Fibroblast of lung (primary cell): ENCODE measurements at regions not wholly inside any gene's neighbourhood (a gene's known extent, or its start where the extent isn't known, plus 50 kb on each side); places are given as distances from the start of the nearest gene placed in this dataset.

Experiments
- DNase-seq, 2 donors: peaks; one replicate each; pipeline versions ENCODE4 v3.0.0 to v3.0.0-alpha.2; 2010; ENCODE audit warnings: low read depth in 2 of 2
- H2AFZ ChIP-seq: 2 replicates; pipeline ENCODE4 v1.5.1; 2012; ENCODE audit warnings: low read length, control low read depth, inconsistent platforms
- H3K27ac ChIP-seq: 2 replicates; pipeline ENCODE4 v1.5.1; 2011; ENCODE audit warnings: low read length, control low read depth; ENCODE audit not compliant: insufficient read depth
- H3K27me3 ChIP-seq: 2 replicates; pipeline ENCODE4 v1.5.1; 2011; ENCODE audit warnings: mild to moderate bottlenecking, low read length; ENCODE audit not compliant: control insufficient read depth, insufficient read depth
- H3K36me3 ChIP-seq: 2 replicates; pipeline ENCODE4 v1.5.1; 2011; ENCODE audit warnings: low read length; ENCODE audit not compliant: control insufficient read depth, insufficient read depth
- H3K4me1 ChIP-seq: 2 replicates; pipeline ENCODE4 v1.5.1; 2011; ENCODE audit warnings: low read length; ENCODE audit not compliant: control insufficient read depth, insufficient read depth; ENCODE audit errors: extremely low read depth
- H3K4me2 ChIP-seq: 2 replicates; pipeline ENCODE4 v1.5.1; 2011; ENCODE audit warnings: low read length, control low read depth; ENCODE audit not compliant: insufficient read depth; ENCODE audit errors: extremely low read depth
- H3K4me3 ChIP-seq, 4 experiments: fragments of 200-600 bp in 1 of 4; sonication (generic) in 1 of 4; replicated peaks in 1 of 4; 2 replicates each; pipeline ENCODE4 v1.5.1; 2011 to 2016; ENCODE audit warnings: low read length in 4 of 4, low read depth in 3 of 4, mild to moderate bottlenecking in 3 of 4, control low read depth in 2 of 4, inconsistent platforms in 1 of 4, mixed read lengths in 1 of 4; ENCODE audit not compliant: insufficient read depth in 1 of 4; ENCODE audit errors: control extremely low read depth in 1 of 4
- H3K79me2 ChIP-seq: 2 replicates; pipeline ENCODE4 v1.5.1; 2012; ENCODE audit warnings: mild to moderate bottlenecking, low read length, inconsistent platforms; ENCODE audit not compliant: control insufficient read depth, insufficient read depth
- H3K9ac ChIP-seq: 2 replicates; pipeline ENCODE4 v1.5.1; 2011; ENCODE audit warnings: mild to moderate bottlenecking, low read length, control low read depth; ENCODE audit not compliant: insufficient read depth
- H3K9me3 ChIP-seq: 2 replicates; pipeline ENCODE4 v1.5.1; 2012; ENCODE audit warnings: low read depth, low read length; ENCODE audit not compliant: control insufficient read depth, insufficient read depth
- H4K20me1 ChIP-seq: 2 replicates; pipeline ENCODE4 v1.5.1; 2011; ENCODE audit warnings: low read length; ENCODE audit not compliant: control insufficient read depth, insufficient read depth; ENCODE audit errors: extremely low read depth
- CTCF ChIP-seq, 2 donors: IDR thresholded peaks in 1 of 2; conservative IDR thresholded peaks in 1 of 2; 1 replicate in 1 of 2; 2 replicates in 1 of 2; pipeline ENCODE4 v1.5.1; 2011 to 2012; ENCODE audit warnings: low read length in 2 of 2, control low read depth in 1 of 2, inconsistent platforms in 1 of 2, low read depth in 1 of 2, mild to moderate bottlenecking in 1 of 2
- EZH2 ChIP-seq: IDR thresholded peaks from 2 replicates; pipeline ENCODE4 v1.5.1; 2012; ENCODE audit warnings: low read length, control low read depth, mild to moderate bottlenecking; ENCODE audit errors: missing control alignments

GRCh38 chr5:74098941-74099340 is 472.9 kb downstream of the ARHGEF28 start:
- no peaks in the 10 kb centered on the region for H3K79me2 ChIP-seq
- DNase-seq = no peak
- TF ChIP-seq EZH2 = no peak
- no peak for TF ChIP-seq CTCF (conservative IDR thresholded peaks at IDR 0.05 in 1 of 2, IDR thresholded peaks at IDR 0.05 in 1 of 2; ENCODE audit: low read depth in 1 of 2, low read length in 2 of 2)
- H4K20me1 ChIP-seq = no peaks in the 10 kb centered on the region
- H3K4me3 ChIP-seq = no peak overlapping the region
- no peak overlapping the region for H3K27ac ChIP-seq
- no peak overlapping the region for H2AFZ ChIP-seq
- H3K36me3 ChIP-seq = no peaks in the 10 kb centered on the region
- H3K27me3 ChIP-seq = no peaks in the 10 kb centered on the region
- no peak overlapping the region for H3K4me2 ChIP-seq
- no peaks in the 10 kb centered on the region for H3K9me3 ChIP-seq
- no peak overlapping the region for H3K9ac ChIP-seq
- H3K4me1 ChIP-seq = no peaks in the 10 kb centered on the region

GRCh38 chr5:74098456-74098855 is 472.5 kb downstream of the ARHGEF28 start:
- DNase-seq = no peak
- Histone ChIP-seq H3K27ac (no peak overlapping the region), H2AFZ (no peak overlapping the region), H3K4me2 (no peak overlapping the region), H3K27me3 (no peaks in the 10 kb centered on the region), H3K9me3 (no peaks in the 10 kb centered on the region), H3K4me3 (no peak overlapping the region), H3K9ac (no peak overlapping the region), H3K36me3 (no peaks in the 10 kb centered on the region), H4K20me1 (no peaks in the 10 kb centered on the region), H3K4me1 (no peaks in the 10 kb centered on the region), H3K79me2 (no peaks in the 10 kb centered on the region)
- TF ChIP-seq EZH2 = no peak
- no peak for TF ChIP-seq CTCF (conservative IDR thresholded peaks at IDR 0.05 in 1 of 2, IDR thresholded peaks at IDR 0.05 in 1 of 2; ENCODE audit: low read depth in 1 of 2, low read length in 2 of 2)

GRCh38 chr5:74096325-74096724 is 470.3 kb downstream of the ARHGEF28 start:
- Histone ChIP-seq H3K27ac (no peak overlapping the region), H3K4me1 (no peaks in the 10 kb centered on the region), H3K36me3 (no peaks in the 10 kb centered on the region), H3K4me3 (no peak overlapping the region), H3K27me3 (no peaks in the 10 kb centered on the region), H3K79me2 (no peaks in the 10 kb centered on the region), H3K9ac (no peak overlapping the region), H3K4me2 (no peak overlapping the region), H2AFZ (no peak overlapping the region), H3K9me3 (no peaks in the 10 kb centered on the region), H4K20me1 (no peaks in the 10 kb centered on the region)
- TF ChIP-seq EZH2 (no peak), CTCF (conservative IDR thresholded peaks at IDR 0.05 in 1 of 2, IDR thresholded peaks at IDR 0.05 in 1 of 2; ENCODE audit: low read depth in 1 of 2, low read length in 2 of 2) (no peak)
- DNase-seq = no peak
